NCI-H774 (cell line): ENCODE measurements at regions not wholly inside any gene's neighbourhood (a gene's known extent, or its start where the extent isn't known, plus 50 kb on each side); places are given as distances from the start of the nearest gene placed in this dataset.

Experiments used
- DNase-seq: peaks from one replicate; lab custom pipeline; 2025; lab: John Stamatoyannopoulos, UW

DNA sequence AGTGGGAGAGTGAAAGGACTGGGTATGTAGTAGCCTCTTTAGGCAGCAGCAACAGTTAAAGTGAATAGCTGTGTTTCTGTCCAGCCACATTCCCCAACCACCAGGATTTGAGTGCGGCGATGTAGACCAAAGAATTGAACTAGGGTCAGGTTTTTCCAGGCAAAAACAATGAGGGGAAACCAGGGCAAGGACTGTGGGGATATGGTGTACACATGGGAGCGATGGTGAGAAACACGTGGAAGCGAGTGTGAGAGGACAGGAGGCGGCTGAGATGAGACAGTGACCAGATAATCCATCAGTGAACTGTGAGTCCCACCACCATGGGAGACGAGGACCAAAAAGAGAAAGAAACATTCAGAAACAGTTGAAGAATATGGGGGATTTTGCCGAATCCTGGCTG is 409.5 kb downstream of the TSN start:
- DNase-seq: no peak

GRCh38 chr2:122166820-122167219 is 411.4 kb downstream of the TSN start:
- DNase-seq: no peak

DNA sequence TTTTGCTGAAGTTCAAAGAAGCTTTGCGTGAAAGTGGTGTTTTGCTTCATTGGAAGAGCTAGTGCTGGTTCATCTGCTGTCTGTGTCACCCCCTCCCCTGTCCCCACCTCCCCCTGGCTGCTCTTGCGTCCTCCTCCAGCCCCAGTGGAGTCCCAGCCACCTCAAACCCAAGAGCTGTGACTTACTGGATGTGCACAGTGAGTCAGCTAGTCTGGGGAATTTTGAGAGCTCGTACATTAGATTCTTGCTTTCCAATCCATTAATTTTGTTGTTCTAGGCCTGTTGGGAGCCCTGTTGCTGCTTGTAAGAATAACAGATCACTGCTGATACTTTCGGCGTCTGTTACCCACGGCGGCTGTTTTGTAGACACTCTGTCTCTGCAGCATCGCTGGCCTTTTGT is 412.1 kb downstream of the TSN start:
- DNase-seq: no peak

DNA sequence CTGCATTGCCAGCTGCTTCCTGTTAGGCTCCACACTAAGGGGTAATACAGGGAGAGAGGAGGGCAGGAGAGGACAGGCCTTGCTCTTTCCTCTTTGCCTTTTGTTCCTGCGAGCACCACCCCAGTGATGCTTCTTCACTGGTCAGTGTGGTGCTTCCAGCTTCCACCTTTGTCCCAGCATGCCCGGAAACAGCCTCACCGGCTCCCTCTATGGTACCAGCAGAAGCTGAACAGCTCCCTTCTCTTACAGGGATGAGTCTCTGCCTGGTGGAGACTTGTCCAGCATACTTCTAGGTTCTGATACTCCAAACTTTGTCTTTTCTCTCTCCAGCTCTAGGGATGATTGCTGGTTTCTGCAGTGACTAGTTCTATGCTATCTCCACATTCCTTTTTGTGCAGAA is 413.3 kb downstream of the TSN start:
- DNase-seq: no peak

DNA sequence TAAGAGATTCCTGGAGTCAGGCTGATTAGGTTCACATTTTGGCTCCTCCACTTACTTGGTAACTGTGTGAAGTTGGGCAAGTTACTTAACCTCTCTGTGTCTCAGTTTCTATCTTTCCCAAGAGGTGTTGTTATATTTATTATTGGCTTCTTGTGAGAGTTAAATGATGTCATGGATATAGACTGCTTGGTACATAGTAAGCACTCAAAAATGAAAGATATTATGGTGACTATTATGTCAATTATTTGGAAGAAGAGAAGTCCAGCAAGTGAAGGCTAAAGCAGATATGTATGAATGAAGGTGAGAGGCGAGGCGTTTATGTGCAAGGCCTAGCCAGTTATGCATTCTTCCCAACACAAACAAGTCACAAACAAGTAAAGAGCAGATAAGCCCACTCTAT is 417.4 kb downstream of the TSN start:
- DNase-seq: no peak

DNA sequence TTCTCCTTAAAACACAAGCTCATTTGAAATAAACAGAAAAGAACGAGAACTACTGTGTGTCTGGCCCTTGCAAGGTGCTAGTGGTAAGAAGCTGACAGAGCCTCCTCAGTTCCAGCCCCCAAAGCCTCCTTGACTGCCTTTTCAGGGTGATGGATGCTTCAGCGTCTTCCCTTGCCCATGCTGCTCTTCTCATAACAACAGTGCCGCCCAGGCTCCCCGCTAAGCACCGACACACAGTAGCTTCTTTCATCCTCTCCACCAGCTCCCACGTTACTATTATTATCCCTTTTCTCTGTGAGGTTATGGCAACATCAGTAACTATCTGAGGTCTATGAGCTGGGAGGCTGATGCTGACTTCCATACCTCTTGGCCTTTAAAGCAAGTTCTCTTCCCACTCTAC is 418.6 kb downstream of the TSN start:
- DNase-seq: no peak

GRCh38 chr2:122179492-122180165 is 424.2 kb downstream of the TSN start:
- DNase-seq: no peak

GRCh38 chr2:122180972-122181371 is 425.5 kb downstream of the TSN start:
- no peak for DNase-seq

GRCh38 chr2:122182616-122183355 is 427.3 kb downstream of the TSN start:
- DNase-seq: no peak

DNA sequence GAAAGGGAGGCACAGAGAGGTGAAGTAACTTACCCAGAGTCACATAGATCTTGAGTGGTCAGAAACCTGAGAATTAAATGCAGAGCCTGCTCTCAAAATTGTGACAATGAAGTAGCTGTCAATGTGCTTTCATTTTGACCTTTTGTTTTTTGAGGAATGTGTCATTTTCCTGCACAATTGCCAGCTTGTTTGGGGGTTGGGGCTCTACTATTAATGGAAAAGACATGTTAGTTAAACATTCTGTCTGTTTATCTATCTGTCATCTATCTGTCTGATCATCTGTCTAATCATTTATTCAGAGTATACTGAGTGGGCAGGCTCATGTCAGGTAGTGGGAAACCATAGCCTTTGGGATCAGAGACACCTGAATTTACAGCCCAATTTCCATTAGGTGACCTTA is 428.4 kb downstream of the TSN start:
- no peak for DNase-seq

- no peak for DNase-seq
Measured at GRCh38 chr2:122186761-122187222, 431.3 kb downstream of the TSN start.

DNA sequence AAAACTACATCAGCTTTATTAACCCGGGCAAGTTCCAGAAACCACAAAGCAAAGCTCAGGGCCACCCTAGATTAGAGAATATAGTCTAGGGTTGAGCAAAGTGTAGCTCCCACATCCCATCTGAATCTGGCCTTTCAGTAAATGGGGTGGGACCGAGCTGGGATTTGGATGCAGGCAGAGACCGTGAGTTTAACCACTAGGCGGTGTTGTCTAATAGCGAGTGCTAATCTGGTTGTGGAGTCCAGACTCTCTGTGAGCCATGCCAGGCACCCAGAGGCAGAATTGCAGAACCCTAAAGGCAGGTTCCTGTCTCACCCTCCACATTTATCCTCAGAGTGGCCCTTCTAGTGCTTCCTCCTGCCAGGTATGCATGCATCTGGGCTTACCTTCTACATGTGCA is 435.9 kb downstream of the TSN start:
- no peak for DNase-seq

DNA sequence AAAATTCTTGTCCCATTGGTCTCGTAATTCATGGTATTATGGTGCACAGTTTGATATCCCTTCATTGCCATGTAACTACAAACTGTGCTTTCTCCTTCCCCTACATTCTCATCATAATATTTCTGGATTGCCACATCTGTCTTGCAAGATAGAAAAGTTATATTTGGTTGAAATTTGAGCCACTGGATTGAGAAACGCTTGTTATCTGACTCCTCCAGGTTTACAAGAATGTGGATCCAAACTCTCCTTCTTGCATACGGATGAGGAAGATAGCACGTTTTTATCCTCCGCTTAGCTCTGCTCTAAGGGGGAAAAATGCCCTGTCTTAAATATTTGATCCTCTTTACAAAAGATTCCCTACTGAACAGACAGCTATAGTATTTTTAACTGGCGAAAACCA is 438.2 kb downstream of the TSN start:
- no peak for DNase-seq

GRCh38 chr2:122194546-122194945 is 439.1 kb downstream of the TSN start:
- no peak for DNase-seq

- DNase-seq: no peak
Measured at GRCh38 chr2:122203523-122203922, 448.1 kb downstream of the TSN start.

DNA sequence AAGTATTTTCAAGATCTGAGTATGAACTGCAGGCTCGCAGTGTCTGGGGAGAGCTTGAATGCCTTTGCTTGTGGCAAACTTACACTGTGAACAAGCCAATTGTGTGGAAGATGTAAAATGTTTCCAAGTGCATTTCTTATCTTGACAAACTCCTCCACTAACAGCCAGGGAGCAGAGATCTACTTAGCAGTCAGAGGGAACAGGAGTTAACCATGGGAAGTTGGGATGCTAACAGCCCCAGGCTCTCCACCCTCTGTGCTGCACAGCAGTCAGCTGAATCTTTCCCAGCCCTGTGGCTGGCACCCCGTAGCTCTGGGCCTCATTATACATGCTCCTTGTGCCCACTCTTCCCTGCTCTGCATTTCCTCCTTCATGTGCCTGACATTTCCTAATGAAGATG is 450.2 kb downstream of the TSN start:
- DNase-seq: no peak

DNA sequence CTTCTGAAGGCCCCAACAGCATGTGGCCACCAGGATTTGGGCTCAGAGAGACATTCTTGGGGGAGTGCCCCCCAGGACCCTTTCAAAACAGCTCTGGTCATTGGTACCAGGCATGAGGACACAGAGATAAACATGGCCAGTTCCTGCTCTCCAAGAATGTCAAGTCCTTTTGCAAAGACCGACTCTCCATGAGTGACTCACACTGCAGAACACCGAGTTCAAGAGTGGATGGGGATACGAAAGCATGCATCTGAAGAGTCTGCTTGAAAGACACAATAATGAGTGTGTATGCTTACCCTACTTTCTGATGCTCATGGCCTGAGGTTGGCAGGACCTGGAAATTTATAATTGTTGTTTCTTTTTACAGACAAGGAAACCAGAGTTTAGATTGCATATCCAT is 450.6 kb downstream of the TSN start:
- no peak for DNase-seq

DNA sequence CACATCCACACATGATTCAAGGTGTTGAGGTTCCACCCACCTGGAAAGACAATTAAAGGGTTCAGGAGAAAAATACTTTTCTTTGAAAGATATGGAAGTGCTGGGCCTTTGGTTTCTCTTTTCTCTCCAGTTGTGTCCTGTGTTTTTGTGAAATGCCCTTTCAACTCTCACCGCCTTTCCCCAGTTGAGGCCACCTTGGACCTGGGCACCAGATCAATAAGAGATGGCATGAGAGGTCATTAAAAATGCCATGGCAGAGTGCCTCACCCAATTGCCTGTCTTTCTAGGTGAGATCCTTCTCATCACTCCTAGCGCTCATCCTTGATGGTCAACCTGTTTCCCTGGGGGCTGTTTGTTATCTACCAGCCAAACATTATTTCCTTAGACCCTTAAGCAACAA is 453.9 kb downstream of the TSN start:
- no peak for DNase-seq

DNA sequence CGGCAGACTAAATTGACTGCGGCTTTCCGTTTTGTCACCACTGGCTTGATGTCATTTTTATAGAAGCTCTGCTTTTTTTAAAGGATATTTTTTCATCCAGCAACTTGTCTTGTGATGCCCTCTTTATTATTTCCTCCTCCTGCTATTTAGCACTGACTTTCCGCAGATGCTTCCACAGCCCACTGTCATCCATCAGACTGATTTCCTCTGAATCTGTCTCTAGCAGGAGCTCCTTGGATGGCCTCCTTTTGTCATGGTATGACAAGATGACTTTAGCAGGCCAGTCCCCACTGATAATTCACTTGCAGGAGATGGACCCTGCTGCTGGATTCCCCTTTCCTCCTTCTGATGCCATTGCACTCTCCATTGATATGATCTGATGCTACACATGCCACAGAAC is 454.6 kb downstream of the TSN start:
- no peak for DNase-seq

- no peak for DNase-seq
Measured at GRCh38 chr2:122210898-122211856, 455.7 kb downstream of the TSN start.

GRCh38 chr2:122213312-122213711 is 457.9 kb downstream of the TSN start:
- no peak for DNase-seq

- no peak for DNase-seq
Measured at GRCh38 chr2:122216071-122216470, 460.6 kb downstream of the TSN start.

DNA sequence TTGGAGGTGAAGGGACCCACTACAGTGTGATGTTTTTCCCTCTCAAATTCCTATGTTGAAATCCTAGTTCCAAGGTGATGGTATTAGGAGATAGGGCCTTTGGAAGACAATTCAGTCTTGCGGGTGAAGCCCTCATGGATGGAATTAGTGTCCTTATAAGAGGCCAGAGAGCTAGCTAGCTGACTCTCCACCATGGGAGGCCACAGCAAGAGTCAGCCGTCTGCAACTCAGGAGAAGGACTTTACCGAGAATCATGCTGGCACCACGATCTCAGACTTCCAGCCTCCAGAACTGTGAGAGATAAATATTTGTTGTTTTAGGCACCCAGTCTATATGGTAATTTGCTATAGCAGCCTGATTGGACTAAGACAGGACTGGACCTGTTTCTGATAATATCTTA is 461.4 kb downstream of the TSN start:
- DNase-seq: no peak
